HL-60 (cell line): ENCODE measurements at regions not wholly inside any gene's neighbourhood (a gene's known extent, or its start where the extent isn't known, plus 50 kb on each side); places are given as distances from the start of the nearest gene placed in this dataset.

Source experiments
- DNase-seq, 2 experiments: peaks; one replicate each; pipeline ENCODE4 v3.0.0-alpha.2; 2010 to 2020; ENCODE audit warnings: low read depth in 1 of 2, low spot score in 1 of 2
- H3K27ac ChIP-seq: fragments of 250-450 bp; sonication (Bioruptor Pico); replicated peaks from 2 replicates; pipeline ENCODE4 v1.5.1; 2020; ENCODE audit warnings: mild to moderate bottlenecking, moderate library complexity
- H3K27me3 ChIP-seq: fragments of 250-450 bp; sonication (Bioruptor Pico); 2 replicates; pipeline ENCODE4 v1.5.1; 2021; ENCODE audit warnings: mild to moderate bottlenecking, moderate library complexity; ENCODE audit not compliant: insufficient read depth, poor library complexity, severe bottlenecking
- H3K4me3 ChIP-seq: replicated peaks from 2 replicates; pipeline ENCODE4 v1.5.1; 2011; ENCODE audit warnings: mild to moderate bottlenecking, control low read depth, low read length; ENCODE audit not compliant: insufficient read depth
- CTCF ChIP-seq: IDR thresholded peaks from one replicate; pipeline ENCODE4 v1.5.1; 2011; ENCODE audit warnings: low read length, control low read depth, inconsistent platforms; ENCODE audit not compliant: insufficient read depth
- GABPA ChIP-seq: IDR thresholded peaks from 2 replicates; pipeline ENCODE4 v1.6.1; 2012; ENCODE audit warnings: low read depth
- POLR2AphosphoS5 ChIP-seq: IDR thresholded peaks from 2 replicates; pipeline ENCODE4 v1.6.1; 2012; ENCODE audit warnings: low read depth
- SPI1 ChIP-seq: IDR thresholded peaks from 2 replicates; pipeline ENCODE4 v1.6.1; 2012; ENCODE audit warnings: low read depth, mild to moderate bottlenecking, borderline replicate concordance
- TF ChIP-seq, protein P1 (sequence below): IDR thresholded peaks from 2 replicates; pipeline ENCODE4 v1.6.1; 2012; ENCODE audit warnings: low read depth; ENCODE audit not compliant: insufficient replicate concordance

GRCh38 chr7:81298951-81299666 is 380.3 kb upstream of the SEMA3C start:
- Histone ChIP-seq H3K4me3 (no peak overlapping the region), H3K27ac (no peak overlapping the region), H3K27me3 (no peaks in the 10 kb centered on the region)
- no peak for DNase-seq
- TF ChIP-seq SPI1 (no peak), CTCF (no peak), GABPA (no peak), POLR2AphosphoS5 (no peak)
- TF ChIP-seq, protein P1, sequence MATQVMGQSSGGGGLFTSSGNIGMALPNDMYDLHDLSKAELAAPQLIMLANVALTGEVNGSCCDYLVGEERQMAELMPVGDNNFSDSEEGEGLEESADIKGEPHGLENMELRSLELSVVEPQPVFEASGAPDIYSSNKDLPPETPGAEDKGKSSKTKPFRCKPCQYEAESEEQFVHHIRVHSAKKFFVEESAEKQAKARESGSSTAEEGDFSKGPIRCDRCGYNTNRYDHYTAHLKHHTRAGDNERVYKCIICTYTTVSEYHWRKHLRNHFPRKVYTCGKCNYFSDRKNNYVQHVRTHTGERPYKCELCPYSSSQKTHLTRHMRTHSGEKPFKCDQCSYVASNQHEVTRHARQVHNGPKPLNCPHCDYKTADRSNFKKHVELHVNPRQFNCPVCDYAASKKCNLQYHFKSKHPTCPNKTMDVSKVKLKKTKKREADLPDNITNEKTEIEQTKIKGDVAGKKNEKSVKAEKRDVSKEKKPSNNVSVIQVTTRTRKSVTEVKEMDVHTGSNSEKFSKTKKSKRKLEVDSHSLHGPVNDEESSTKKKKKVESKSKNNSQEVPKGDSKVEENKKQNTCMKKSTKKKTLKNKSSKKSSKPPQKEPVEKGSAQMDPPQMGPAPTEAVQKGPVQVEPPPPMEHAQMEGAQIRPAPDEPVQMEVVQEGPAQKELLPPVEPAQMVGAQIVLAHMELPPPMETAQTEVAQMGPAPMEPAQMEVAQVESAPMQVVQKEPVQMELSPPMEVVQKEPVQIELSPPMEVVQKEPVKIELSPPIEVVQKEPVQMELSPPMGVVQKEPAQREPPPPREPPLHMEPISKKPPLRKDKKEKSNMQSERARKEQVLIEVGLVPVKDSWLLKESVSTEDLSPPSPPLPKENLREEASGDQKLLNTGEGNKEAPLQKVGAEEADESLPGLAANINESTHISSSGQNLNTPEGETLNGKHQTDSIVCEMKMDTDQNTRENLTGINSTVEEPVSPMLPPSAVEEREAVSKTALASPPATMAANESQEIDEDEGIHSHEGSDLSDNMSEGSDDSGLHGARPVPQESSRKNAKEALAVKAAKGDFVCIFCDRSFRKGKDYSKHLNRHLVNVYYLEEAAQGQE, result no peak

- Histone ChIP-seq H3K27ac (no peak overlapping the region), H3K4me3 (no peak overlapping the region), H3K27me3 (no peaks in the 10 kb centered on the region)
- DNase-seq, result no peak
- no peak for TF ChIP-seq POLR2AphosphoS5
- no peak for TF ChIP-seq SPI1
- TF ChIP-seq GABPA, result no peak
- TF ChIP-seq, protein P1, result no peak
- no peak for TF ChIP-seq CTCF
Observed at GRCh38 chr7:81297317-81297716, 378.5 kb upstream of the SEMA3C start.

- TF ChIP-seq POLR2AphosphoS5, result no peak
- H3K27ac ChIP-seq, result no peak overlapping the region
- H3K27me3 ChIP-seq, result no peaks in the 10 kb centered on the region
- DNase-seq, result no peak
- H3K4me3 ChIP-seq, result no peak overlapping the region
Observed at GRCh38 chr7:81296726-81297125, 377.9 kb upstream of the SEMA3C start.

DNA sequence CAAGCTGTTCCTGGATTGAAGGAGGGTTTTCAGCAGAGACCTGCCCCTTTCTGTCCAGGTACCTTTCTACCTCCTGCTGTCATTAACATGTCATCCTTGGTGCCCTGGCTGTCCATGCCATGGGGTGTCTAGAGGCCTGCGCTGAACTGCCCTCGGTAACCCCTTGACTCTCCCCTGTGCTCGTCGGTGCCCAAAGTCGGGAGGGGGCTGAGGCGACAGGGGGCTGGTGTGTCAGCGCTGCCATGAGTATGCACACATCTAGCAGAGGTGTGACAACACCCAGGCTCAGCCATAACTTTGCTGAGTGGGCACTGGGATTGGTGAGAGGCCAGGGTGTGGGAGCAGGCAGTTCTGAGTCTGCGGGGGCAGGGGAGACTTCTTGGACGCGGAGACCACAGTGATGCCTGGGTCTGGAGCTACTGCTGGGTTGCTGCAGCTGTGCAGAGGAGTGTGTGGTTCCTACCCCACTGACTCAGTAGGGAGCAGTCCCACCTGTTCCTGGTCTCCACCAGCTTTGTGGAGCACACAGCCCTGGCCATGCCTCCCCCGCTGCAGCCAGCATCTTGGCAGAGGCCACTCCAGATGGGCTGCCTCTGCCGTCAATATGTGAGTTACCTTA is 376.2 kb upstream of the SEMA3C start:
- Histone ChIP-seq H3K27me3 (no peaks in the 10 kb centered on the region), H3K4me3 (no peak overlapping the region), H3K27ac (no peak overlapping the region)
- no peak for TF ChIP-seq CTCF
- TF ChIP-seq GABPA, result no peak
- no peak for TF ChIP-seq POLR2AphosphoS5
- TF ChIP-seq SPI1, result no peak
- TF ChIP-seq, protein P1, result no peak
- DNase-seq, result no peak
